ENCODE measurements at regions not wholly inside any gene's neighbourhood (a gene's known extent, or its start where the extent isn't known, plus 50 kb on each side); places are given as distances from the start of the nearest gene placed in this dataset.
"Not testable (repeated sequence)": the region's sequence is repeated elsewhere in the genome, so short reads cannot be mapped to it uniquely, and the experiment has no call there.

- no peak for DNase-seq
Observed at GRCh38 chr3:88000853-88001252, 58.0 kb downstream of the CGGBP1 start.

GRCh38 chr3:87997966-87998365 is 60.8 kb downstream of the CGGBP1 start:
- DNase-seq, result no peak

DNA sequence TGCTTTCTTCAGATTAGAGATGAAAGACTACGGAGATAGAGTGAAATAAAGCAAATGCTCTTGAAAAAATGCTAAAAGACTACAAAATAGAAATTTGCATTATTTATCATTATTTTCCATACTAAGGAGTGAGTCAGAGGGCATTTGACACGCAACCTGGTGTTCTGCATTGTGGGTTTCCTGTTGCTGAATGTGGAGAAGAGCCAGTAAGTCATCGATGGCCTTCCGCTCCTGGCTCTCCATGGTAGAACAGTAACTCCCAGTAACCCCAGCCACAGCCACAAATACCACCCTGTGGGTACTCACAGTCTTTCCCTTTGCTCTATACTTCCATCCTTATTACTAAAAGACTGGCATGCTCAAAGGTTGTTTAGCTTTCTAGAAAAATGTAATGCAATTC is 61.5 kb downstream of the CGGBP1 start:
- DNase-seq, result no peak

DNA sequence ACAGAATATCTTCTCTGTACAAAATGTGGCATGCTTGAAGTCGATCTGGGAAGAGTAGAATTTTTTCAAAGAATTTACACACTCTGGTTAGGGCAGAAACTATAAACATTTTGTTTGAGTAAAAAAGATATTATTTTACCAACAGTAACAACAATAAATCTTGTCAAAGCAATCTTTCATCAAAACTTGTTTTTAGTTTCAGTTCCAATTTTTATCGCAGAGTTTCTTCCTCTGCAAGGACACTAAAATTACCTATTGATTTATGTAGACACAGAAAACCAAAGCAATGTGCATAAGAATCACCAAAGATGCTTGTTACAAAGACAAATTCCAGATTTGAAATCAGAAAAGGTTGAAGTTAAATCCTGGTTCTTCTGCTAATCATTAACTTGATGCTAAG is 61.9 kb downstream of the CGGBP1 start:
- no peak for DNase-seq

DNA sequence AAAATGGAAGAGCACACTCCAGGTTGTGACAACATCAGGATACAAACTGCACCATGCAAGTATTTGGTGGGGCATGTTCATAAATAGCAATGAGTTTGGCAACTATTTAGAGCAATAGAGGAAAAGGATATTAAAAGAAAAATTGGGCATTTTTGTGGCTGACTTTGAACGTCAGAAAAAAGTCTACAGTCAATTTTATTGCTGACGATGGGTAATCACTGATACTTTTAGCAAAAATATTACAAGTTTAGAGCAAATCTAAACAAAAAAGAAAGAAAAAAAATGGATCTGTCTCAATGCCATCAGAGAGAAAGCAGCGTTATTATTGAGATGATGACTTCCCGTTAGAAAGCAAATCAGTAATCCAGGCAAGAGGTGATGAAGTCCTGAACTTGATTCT is 65.2 kb downstream of the CGGBP1 start:
- DNase-seq, result no peak

DNA sequence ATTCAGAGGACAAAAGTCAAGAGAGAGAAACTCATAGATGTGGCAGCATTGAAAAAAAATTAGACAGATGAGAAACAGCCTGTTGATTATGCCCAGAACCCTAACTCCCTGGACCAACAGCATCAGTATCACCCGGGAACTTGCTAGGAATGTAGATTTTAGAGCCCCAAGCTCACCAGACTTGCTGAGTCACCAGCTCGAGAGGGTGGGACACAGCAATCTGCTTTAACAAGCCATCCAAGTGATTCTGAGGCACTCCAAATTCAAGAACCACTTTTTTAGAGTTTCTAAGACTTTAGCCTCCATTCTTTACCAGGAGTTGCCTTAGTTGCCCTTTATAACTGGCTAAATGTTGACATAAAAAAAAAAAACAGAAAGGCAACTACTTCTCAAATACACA is 70.9 kb downstream of the CGGBP1 start:
- DNase-seq, result peak; percentile 6

GRCh38 chr3:87982421-87982820 is 76.4 kb downstream of the CGGBP1 start:
- no peak for DNase-seq

- DNase-seq, result no peak
Observed at GRCh38 chr3:87979527-87979926, 79.3 kb downstream of the CGGBP1 start.

DNA sequence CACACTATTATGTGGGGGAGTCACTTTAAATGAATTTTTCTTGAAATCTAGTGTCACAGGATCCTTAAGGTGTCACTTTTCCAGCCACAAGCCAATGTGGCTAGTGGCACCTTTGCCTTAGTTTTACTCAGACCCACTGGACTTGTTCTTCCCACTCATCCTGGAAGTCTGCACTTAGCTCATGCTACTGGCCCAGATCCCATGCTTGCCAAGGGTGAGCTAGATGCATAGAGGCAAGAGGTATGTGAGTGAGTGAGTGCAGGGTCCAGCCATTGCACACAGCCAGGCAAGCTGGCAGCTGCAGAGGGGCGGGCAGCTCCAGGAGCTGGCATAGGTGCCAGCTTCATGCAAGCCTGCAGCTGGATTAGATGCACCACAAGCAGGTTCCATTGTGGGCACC is 81.0 kb downstream of the CGGBP1 start:
- no peak for DNase-seq

DNA sequence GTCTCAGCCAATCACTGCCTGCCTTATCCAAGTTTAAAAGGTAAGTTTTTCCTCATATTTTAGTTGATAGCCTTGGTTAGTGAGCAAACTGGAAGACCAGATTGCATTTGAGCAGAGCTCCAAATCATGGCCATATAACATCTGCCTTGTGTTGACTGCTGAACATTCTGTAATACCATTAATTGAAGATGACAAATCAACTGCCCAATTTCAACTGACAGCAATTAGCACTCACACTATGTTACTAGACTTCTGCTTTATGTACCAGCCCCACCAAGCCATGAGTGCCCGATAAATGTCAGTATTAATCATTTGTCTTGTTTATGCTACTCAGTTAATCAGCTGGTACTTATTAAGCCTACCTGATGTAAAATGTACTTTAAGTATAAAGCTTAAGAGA is 83.1 kb downstream of the CGGBP1 start:
- no peak for DNase-seq

DNA sequence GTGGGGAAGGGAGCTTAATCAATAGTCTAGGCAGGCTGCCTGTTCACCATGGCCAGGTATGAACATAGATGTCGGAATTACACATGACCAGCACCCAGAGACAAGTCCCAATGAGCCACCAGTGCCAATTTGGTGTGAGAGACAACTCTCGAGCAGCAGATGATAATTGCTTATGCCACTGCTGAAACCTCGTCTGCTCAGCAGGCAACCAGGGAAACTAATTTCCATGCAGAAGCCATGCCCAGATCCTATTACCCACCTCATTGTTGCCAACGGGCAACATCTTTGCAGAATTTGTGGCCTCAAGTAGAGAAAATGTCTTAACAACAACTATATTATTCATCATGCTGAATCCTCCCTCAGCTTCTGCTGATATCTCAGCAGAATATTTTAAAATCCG is 84.9 kb downstream of the CGGBP1 start:
- DNase-seq, result no peak

GRCh38 chr3:87969620-87970019 is 89.2 kb downstream of the CGGBP1 start:
- no peak for DNase-seq

DNA sequence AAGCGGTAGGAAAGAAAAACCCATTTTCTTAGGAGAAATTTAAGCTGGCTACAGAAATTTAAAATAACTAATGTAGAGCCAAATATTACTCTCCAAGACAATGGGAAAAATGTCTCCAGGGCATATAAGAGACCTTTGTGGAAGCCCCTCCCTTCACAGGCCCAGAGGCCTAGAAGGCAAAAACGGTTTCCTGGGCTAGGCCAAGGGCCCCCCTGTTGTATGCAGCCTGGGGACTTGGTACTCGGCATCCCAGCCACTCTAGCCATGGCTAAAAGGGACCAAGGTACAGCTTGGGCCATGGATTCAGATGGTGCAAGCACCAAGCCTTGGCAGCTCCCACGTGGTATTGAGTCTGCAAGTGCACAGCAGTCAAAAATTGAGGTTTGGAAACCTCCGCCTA is 90.1 kb downstream of the CGGBP1 start:
- DNase-seq, result no peak

GRCh38 chr3:87958289-87958688 is 100.5 kb downstream of the CGGBP1 start:
- DNase-seq, result no peak

GRCh38 chr3:87957575-87957974 is 101.2 kb downstream of the CGGBP1 start:
- no peak for DNase-seq

- DNase-seq, result no peak
Observed at GRCh38 chr3:87949879-87950208, 109.0 kb downstream of the CGGBP1 start.

- no peak for DNase-seq
Observed at GRCh38 chr3:87949189-87949878, 109.5 kb downstream of the CGGBP1 start.

GRCh38 chr3:87946007-87946406 is 112.8 kb downstream of the CGGBP1 start:
- DNase-seq, result not testable (repeated sequence)

- not testable (repeated sequence) for DNase-seq
Observed at GRCh38 chr3:87942256-87942655, 116.5 kb downstream of the CGGBP1 start.

DNA sequence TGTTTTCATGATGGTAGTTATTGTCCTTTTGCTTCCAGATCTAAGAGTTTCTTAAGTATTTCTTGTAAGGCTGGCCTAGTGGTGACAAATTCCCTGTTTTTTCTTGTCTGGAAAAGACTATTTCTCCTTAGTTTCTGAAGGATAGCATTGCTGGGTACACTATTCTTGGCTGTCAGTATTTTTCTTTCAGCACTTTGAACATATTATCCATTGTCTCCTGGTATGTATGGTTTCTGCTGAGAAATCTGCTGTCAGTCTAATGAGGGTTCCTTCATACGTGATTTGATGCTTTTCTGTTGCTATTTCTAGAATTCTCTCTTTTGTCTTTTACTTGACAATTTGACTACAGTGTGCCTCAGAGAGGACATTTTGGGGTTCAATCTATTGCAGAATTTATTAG is 134.3 kb downstream of the CGGBP1 start:
- DNase-seq, result no peak

GRCh38 chr3:87920549-87920948 is 138.3 kb downstream of the CGGBP1 start:
- DNase-seq, result no peak

- no peak for DNase-seq
Observed at GRCh38 chr3:87901141-87901540, 157.7 kb downstream of the CGGBP1 start.

DNA sequence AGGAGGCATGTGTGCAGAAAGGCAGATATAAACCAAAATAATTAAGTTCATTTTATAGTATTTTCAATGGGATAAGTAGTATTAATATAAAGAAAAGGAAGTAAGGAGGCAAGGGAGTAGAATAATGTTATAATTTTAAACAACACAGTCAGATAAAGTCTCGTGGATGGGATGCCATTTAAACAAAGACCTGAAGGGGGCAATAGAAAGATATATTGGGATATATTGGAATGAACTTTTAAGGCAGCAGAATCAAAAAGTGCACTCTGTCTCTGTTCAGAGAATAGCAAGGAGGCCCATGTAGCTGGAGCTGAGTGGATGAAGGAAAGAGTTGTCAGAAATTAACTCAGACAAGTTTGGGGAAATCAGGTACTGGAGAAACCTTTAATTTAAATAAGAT is 158.7 kb downstream of the CGGBP1 start:
- DNase-seq, result no peak

DNA sequence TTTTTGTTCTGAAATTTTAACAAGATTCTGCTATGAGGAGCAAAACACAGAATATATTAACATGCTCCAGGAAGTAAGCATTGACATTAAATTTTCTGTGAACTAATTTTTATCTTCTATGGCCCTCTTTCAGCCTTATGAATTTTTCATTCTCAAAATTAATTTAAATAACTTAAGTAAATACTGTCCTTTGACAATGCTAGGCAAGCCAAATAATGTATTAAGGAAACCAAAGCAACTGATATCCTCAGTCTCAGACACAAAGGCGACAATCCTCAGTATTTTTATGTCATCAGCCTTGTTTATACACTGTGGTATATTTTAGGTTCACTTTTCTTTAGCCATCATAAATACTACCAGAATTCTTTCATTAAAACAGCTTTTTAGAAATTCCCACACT is 159.8 kb downstream of the CGGBP1 start:
- no peak for DNase-seq

DNA sequence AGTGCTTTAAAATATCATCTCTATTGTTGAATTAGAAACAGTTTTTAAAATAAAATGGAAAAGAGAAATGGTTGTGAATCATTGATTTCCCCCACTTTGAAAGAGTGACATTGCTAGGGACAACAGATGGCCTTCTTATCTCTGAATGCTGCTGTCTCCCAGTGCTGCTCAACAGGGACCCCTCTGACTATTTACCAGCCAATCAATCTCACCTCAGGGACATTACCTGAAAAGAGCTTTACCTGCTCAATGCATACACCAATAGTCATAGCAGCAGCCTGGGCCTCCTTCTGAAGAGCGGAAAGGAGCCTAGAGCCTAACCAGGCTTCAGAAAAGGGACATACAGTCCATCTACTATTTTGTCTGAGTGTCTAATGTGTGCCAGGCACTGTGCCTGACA is 162.8 kb downstream of the CGGBP1 start:
- DNase-seq, result no peak

- peak; percentile 14 for DNase-seq
Observed at GRCh38 chr3:87873136-87873535, 185.7 kb downstream of the CGGBP1 start.

All from fibroblast of skin of right quadriceps (primary cell).